ENCODE measurements at regions not wholly inside any gene's neighbourhood (a gene's known extent, or its start where the extent isn't known, plus 50 kb on each side); places are given as distances from the start of the nearest gene placed in this dataset.

DNA sequence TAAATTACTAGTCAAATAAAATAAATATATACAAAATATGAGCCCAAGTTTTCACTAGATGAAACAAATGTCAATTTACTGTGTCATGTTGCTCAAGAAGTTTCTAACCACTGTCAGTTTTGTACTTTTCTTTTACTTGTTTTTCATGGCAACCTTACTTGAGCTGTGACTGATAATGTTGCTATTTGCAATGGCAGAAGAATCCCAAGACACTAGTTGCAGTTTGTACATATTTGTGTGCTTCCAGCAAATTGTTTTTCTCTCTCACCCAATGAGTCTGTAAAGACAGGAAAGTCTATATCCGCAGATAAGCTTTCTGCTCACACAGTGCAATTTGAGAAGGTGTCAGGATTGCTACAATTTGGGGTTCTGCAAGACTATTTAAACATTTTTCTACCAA is 338.6 kb upstream of the PCSK5 start:
- TF ChIP-seq, protein P1, sequence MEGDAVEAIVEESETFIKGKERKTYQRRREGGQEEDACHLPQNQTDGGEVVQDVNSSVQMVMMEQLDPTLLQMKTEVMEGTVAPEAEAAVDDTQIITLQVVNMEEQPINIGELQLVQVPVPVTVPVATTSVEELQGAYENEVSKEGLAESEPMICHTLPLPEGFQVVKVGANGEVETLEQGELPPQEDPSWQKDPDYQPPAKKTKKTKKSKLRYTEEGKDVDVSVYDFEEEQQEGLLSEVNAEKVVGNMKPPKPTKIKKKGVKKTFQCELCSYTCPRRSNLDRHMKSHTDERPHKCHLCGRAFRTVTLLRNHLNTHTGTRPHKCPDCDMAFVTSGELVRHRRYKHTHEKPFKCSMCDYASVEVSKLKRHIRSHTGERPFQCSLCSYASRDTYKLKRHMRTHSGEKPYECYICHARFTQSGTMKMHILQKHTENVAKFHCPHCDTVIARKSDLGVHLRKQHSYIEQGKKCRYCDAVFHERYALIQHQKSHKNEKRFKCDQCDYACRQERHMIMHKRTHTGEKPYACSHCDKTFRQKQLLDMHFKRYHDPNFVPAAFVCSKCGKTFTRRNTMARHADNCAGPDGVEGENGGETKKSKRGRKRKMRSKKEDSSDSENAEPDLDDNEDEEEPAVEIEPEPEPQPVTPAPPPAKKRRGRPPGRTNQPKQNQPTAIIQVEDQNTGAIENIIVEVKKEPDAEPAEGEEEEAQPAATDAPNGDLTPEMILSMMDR (conservative IDR thresholded peaks at IDR 0.05), result no peak
- TF ChIP-seq ZFX (IDR thresholded peaks at IDR 0.05), result no peak
